ENCODE measurements at regions not wholly inside any gene's neighbourhood (a gene's known extent, or its start where the extent isn't known, plus 50 kb on each side); places are given as distances from the start of the nearest gene placed in this dataset.

DNA sequence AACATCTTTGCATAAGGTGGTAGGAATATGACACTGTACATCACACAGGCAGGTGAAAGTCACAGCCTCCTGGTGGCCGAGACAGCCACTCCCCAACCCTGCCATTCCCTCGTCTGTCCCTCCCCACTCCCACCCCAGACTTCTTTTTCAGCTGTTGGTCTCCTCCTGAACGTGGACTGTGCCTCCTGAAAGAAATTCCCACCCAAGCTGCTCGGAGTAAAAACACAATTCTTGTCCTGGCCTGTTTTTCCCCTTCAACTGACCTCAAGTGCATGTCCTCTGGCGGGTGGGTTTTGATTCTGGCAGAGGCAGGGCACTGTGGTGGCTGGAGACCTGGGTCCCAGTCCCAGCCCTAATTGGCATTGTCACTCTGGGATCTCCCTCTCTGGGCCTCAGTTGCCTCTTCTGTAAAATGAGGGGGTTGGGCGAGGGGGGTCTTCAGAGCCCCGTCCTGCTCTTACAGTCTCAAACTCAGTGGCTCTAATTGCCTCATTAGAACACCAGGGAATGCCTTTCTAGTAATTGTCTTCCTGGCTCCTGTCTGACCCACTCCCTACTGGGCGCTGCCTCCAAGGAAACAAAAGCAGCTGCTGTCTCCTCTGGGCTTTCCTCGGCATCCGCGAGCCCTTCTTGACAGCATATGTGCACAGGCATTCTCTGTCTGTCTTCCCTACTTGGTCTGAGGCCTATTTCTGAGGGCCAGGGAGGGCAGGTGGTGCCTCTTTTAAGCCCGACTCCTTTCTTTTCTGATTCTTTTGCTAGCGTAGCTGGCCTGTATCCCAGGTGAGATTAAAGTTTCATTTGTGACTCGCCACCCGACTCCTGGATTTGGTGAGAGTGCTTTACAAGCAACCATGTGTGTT is 186.6 kb upstream of the RMST start:
- no peak for DNase-seq (ENCODE audit: low spot score)

DNA sequence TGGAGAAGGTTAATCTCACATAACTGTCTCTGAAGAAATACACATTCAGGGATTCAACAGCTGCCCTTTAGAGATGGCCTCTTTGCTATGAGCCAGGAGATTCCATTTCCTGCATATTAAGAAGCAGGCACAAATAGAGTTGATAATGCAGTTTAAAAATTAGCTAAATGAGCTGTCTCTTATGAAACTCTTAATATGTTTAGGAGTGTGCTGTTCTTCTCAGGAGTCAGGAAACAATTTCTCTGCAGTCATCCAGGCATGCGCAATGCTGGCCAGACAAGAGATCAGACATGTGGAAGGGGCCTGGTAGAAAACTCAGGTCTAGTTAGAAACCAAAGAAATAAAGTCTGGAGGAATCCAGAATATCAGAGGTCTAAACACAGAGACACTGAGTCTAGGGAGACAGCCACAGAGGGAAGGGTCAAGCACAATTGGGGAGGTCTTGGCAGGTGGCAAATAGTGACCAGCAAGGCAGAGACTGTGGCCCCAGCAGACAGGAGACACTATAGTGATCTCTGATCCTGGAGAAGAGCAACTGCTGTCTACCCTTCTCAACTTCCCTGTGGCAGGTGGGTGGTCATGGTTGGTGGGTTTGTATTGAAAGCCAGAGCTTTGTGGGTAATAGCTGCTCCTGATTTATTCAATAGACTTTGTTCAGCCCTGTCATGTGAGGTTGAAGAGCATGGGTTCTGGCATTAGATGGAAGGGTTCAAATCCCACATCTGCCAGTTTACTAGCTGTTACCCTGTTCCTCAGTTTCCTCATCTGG is 185.8 kb upstream of the RMST start:
- no peak for DNase-seq (ENCODE audit: low spot score)

DNA sequence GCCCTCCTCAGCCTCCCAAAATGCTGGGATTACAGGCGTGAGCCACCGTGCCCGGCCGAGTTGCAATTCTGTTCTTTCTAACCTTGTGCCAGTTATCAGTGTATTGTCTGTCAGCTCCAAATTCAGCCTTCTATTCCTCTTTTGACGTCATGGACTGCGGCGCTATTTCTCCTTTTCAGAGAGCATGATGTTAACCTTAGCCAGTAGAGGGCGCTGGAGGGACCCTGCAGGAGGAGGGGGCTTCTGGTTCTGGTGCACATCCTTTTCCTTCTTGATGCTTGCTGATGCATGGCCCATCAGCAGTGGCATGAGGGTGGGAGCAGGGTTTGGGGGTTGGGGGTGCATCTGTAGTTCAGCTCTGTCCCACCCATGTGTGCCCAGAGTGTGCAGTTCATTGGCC is 179.3 kb upstream of the RMST start:
- no peak for DNase-seq (ENCODE audit: low spot score)

DNA sequence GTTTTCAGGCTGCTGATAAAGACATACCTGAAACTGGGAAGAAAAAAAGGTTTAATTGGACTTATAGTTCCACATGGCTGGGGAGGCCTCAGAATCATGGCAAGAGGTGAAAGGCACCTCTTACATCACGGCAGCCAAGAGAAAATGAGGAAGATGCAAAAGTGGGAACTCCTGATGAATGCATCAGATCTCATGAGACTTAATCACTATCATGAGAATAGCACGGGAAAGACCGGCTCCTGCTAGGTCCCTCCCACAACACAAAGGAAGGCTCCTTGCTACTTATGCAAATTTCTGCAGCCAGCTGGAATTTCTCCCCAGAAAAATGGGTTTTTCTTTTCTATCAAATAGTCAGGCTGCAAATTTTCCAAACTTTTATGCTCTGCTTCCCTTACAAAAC is 174.1 kb upstream of the RMST start:
- DNase-seq (ENCODE audit: low spot score), result no peak

DNA sequence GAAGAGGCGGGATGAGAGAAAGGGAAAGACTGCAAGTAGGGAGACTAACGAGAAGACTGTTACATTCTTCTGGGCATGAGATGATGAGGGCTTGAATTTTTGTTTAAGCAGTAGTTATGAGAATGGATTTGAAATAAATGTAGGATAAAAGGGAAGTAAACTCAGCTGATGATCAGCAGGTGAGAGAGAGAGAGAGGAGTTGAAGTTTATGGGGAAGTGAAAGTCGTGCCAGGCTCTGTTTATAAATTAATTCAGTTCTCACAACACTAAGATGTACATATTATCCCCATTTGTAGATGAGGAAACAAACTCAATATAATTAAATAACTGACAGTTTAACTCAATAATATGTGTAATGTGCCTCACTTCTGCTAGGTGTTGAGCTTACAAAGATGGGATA is 170.0 kb upstream of the RMST start:
- no peak for DNase-seq (ENCODE audit: low spot score)

DNA sequence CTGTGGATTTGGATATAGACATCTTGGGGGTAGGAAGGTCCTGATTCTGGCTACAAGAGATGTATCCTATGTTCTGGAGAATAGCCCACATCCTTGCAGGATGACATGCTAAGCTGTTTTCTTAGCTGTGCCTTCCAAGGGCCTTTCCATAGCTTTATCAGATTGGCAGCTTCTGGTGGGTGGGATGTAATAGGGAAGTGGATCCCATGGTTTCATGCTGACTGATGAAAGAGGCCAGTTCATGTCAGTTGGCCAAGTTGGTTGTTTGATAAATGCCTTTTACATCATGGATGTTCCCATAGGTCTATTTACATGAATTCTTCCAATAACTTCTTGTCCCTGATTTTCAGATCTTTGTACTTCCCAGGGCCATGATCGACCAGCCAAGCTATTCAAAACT is 169.1 kb upstream of the RMST start:
- no peak for DNase-seq (ENCODE audit: low spot score)

DNA sequence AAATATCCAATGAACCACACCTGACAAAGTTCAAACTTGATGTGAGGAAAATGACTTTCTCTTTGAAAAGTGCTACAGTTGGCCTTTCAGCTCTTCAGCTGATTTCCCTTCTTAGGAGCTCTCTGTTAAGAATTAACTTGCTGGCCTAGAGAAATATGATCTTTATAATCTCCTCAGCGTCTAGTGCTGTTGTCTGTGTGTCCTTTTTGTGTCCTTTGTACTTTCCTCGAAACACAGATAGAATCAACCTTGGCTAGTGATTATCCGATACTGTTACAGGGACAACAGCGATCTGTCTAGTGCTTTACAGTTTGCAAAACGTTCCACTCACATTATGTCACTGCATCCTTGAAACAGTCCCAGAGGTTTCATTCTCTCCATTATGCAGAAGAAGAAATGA is 162.8 kb upstream of the RMST start:
- DNase-seq (ENCODE audit: low spot score), result no peak

DNA sequence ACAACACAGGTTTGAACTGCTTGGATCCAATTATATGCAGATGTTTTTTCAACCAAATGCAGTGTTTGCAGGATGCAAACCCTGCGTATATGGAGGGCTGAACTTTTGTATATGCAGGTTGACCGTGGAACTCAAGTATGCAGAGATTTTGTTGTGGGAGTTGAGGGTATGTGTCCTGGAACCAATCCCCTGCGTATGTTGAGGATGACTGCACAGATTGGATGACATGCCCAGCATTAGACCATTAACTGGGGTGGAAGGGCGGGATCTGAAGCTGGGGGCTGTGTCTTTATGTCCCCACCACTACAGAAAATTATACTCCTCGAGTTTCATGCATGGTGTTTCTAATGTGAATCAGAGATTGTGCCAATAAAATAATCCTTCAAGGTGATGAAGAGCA is 162.2 kb upstream of the RMST start:
- no peak for DNase-seq (ENCODE audit: low spot score)

DNA sequence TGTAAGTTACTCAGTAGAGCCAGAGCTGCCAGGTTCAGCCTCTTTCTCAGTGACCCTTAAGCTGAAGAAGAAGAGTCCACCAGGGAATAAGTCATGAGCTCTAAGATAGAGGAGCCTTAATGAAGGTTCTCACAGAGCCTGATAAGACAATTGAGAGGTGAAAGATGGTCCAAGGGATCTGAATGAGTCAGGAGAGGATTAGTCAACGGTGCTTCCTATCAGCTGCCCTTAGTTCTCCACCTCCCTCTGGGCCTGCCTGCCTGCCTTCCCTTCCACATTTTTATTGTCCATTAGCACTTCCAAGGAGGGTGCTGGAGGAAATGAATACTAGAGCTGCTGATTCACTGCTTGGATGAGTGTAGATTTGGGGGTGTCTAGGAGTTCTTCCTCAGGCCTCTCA is 161.7 kb upstream of the RMST start:
- no peak for DNase-seq (ENCODE audit: low spot score)

DNA sequence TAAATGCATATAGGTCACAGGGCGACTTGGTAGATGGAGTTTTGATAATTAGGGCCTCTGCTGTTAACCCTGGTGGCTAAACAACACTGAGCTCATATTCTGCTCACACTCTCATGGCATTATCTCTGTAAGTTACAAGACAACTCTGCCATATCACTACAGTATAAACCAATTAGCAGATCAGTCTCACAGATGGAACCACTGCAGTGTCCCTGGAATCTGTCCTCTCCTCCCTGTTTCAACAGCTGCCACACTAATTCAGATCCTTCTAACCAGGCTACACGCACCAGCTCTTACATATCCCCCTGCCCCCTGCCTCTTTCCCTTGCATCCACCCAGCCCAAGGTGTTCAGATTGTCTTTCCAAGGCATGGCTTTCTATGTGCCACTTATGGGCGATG is 161.0 kb upstream of the RMST start:
- no peak for DNase-seq (ENCODE audit: low spot score)

DNA sequence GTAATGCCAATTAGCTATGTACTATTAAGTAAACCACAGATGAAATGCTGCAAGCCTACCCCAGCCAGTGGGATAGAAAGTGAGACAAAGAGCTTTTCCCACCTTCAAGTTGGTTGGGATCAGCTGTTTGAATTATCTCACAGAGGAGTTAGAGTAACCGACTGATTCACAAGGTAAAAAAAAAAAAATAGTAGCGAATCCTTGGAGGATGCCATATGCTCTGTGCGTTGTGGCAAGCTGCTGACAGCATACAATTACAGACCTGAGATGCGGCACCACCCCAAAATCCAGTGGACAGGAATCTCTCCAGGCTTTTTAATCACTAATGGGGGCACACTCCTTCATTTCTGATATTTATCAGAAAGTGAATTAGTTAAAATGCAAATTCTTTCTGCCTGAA is 157.0 kb upstream of the RMST start:
- DNase-seq (ENCODE audit: low spot score), result no peak

DNA sequence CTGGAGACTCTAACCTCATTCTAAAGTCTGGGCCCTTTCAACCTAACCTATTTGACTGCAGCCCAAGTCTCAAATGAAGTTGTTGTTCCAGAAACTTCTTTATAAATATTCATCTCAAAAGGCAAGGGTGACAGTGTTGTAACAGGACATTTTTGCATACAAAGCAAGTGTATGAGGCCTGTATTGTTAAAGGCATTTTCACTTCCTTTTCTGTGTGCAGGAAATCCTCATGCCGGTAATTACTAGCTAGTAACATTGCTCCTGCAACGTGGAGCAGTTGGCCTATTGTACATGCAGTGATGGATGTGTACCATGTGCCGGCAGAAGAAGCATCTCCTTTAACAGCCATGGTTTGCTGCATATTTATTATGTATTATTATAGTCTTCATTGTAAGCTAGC is 156.5 kb upstream of the RMST start:
- DNase-seq (ENCODE audit: low spot score), result no peak

DNA sequence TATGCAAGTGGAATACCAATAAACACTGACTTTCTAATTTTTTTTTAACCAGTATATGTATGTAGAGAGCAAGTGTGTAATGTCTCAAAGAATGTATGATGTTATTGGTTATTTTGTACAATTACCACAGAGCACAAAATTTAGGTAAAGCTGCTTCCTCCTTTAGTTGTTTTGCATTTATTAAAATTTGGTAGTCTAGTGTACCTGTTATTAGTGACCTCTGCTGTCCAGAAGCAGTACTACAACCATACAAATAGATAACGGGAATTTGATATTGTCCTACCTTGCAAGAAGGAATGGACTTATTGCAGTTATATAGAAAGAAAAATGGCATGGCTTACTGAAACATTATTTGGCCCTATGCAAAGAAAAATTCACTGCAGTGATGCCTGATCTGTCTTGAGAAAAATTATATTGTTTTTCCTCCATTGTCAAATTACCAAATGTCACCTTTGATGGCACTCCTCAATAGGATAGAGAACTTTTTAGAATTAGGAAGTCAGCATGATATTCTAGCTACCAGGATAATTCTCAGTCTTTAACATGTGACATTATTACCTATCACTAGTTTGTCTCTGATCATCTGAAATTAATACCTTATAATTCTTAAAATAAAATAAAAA is 153.9 kb upstream of the RMST start:
- peak; percentile 40 for DNase-seq (ENCODE audit: low spot score)

DNA sequence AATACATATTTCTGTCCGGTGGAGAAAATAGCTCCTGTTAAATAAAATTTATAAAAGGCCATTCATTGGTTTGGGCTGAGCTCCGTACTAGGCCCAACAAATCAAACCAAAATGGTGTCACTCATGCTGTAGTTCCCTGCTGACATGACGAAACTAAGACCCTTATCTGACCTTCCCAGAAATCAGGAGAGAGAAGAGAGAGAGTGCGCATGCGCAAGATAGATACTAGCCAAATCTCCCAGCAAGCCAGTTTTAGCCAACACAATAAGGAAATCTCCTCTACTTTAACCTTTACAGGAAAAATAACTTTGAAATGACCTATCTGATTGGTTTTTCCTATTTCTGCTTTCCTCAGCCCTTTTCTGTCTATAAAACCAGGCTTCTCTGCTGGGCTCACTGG is 152.7 kb upstream of the RMST start:
- no peak for DNase-seq (ENCODE audit: low spot score)

DNA sequence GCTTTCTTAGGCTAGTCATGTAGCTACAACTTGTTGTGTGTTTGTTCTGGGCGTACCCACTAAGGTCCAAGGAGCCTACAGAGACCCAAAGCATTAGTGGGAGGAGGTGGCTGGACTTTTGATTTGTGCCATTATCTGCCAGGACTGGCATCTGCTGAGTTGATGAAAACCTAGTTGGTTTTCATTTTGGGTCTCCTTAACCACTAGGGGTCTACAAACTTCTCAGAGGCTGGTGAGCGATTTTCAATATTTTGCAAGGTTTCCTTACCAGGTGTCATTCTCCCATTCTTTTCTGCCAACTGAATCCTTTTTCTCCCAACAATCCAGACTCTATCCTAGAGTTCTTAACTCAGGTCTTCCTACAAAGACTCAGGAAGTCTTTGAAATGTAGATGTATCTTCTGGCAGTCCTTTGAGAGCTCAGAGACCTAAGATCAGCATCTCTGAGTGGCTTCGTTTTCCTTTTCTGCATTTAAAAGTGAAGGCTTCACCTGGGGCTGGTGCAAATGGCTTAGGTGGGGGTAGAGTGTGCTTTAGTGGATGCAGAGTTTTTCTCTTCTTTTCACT is 150.0 kb upstream of the RMST start:
- no peak for DNase-seq (ENCODE audit: low spot score)

DNA sequence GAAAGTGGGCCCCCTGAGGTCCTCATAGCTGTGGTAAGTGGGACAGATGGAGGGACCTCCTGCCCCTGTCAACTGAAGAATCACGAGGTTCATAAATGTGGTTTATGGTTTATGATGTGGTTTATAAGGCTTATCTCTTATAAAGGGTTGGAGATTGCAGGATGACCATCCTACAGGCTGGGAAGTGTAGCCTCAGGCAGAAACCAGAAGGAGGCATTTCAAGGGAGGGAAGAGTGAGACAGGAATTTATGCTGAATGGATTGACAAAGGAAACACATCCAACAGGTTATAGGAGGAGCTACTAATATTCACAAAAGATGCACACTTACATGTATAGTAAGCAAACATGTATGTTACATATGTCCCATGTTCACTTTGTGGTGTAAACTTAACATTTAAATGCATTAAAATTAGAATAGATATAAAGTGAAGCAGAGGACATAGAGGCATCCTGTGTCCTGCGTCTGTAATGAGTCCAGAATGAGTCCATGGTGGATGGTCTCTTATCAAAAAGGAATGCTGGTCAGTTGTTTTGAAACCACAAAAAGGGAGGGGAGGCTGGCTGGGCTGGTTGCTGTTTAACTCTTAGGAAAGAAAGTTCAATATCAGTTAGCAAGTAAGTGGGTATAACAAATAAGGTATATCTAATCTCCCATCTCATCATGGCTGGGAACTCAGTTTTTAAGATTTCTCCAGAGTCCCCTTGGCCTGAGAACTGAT is 149.0 kb upstream of the RMST start:
- DNase-seq (ENCODE audit: low spot score), result no peak

DNA sequence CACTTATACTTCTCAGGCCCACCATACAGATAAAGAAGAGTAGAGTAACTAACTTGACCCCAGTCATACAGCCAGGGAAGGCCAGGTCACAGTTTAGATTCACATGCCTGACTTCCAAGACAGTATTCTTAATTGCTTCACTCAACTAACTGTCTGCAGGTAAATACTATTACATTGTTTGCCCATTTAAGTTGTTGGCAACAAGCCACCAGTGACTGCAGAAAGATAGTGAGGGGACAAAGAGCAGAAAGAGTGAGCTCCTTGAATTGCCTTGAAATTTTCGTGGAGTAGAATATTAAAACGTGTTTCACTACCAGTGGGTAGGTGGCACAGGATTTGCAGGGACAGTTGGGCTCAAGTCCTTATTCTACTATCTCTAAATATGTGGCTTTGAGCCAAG is 146.3 kb upstream of the RMST start:
- DNase-seq (ENCODE audit: low spot score), result no peak

DNA sequence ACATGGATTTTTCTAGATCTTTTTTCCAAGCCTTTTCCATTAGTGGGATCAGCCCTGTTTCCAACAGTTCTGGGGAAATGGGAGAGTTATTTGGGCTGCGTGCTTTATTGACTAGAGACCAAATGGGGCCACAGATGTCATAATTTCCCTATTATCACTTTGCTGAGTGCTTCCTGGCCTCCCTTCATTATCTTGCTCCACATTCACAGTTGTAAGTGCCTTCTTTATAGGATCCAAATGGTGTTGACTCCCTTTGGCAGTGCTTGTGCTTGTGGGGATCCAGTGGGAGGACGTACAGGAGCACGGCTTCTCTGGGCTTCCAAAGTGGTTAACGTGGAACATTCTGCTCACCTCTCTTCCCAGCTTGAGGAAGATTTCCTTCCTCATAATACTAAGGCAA is 141.0 kb upstream of the RMST start:
- no peak for DNase-seq (ENCODE audit: low spot score)

DNA sequence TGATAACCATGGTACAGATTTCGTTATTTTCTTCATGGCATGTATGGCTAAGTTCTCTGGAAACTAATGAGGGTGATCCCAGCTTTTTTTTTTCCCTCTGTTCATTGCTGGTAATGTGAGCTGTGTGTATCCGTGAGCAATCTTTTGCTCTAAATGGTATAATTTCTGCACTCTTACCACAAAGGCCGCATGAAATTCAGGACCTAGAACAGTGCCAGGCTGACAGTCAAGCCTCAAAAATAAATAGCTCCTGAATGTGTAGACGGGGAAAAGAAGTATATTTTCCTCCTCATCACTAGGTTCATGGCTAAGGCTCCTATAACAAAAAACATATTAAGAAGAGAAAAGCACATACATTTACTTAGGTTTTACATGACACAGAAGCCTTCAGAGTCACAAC is 140.2 kb upstream of the RMST start:
- no peak for DNase-seq (ENCODE audit: low spot score)

DNA sequence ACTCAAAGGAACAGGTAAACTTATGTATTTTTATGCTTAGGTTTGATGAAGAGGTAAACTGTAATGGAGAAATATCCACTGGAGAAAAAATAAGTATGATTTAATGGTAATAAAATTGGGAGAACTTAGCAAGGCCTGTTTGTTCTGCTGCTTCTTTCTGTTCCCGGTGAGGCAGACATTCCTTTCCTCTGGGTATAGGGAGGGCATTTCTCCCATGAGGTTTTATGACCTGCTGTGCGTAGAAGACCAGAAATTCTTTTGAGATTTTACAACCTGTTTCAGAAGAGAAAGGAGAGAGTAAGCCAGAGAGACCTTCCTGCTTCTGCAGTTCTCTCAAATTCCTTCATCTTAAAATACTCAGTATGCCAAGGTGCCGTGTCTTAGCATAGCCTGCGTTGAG is 139.4 kb upstream of the RMST start:
- no peak for DNase-seq (ENCODE audit: low spot score)

DNA sequence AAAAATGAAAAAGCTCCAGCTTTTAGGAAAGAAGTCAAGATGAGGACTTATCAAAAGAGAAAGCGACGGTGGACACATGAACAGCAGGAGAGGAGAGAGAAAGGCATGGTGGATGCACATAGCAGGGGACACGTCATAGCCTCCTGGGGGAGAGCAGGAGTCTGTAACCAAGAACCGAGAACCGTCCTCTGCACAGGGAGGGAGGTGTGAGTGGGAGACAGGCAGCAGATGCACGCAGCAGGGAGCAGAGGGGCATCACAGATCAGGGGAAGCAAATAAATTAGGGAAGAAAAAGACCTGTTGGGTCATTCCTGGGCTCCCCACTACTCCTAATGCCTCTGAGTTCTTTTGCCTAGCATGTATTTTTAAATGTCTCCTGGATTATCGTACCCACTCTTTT is 138.1 kb upstream of the RMST start:
- DNase-seq (ENCODE audit: low spot score), result no peak

DNA sequence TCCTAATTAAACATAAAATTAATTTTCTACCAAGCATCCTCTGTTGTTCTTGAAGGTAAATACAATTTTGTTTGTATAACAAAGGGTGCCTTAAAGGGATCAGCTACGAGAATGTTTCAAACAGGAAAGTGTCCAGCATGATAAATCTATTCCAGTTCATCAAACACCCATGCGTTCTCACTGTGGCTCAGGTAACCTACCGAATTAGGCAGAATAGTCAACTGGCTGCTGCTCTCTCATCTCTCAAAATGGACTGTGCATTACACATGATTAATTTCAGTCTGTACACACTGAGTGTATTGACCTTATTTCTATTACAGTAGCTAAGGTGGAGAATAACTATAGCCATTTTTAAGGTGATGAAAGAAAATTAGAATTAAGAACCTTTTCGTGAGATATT is 127.5 kb upstream of the RMST start:
- DNase-seq (ENCODE audit: low spot score), result no peak

Measured in GM03348 (cell line).